GM10266 (cell line): ENCODE measurements at regions not wholly inside any gene's neighbourhood (a gene's known extent, or its start where the extent isn't known, plus 50 kb on each side); places are given as distances from the start of the nearest gene placed in this dataset.
"Not testable (repeated sequence)": the region's sequence is repeated elsewhere in the genome, so short reads cannot be mapped to it uniquely, and the experiment has no call there.

Source experiments
- DNase-seq: peaks from one replicate; pipeline ENCODE4 v3.0.0; 2012; ENCODE audit errors: extremely low spot score
- TF ChIP-seq, protein P1 (sequence below): IDR thresholded peaks from 2 replicates; pipeline ENCODE4 v1.5.1; 2012; ENCODE audit warnings: mild to moderate bottlenecking, low read depth; ENCODE audit not compliant: control insufficient read depth, insufficient read depth; ENCODE audit errors: missing control alignments

GRCh38 chr9:80775530-80775929 lies 913.8 kb downstream of the TLE1 start:
- TF ChIP-seq, protein P1, sequence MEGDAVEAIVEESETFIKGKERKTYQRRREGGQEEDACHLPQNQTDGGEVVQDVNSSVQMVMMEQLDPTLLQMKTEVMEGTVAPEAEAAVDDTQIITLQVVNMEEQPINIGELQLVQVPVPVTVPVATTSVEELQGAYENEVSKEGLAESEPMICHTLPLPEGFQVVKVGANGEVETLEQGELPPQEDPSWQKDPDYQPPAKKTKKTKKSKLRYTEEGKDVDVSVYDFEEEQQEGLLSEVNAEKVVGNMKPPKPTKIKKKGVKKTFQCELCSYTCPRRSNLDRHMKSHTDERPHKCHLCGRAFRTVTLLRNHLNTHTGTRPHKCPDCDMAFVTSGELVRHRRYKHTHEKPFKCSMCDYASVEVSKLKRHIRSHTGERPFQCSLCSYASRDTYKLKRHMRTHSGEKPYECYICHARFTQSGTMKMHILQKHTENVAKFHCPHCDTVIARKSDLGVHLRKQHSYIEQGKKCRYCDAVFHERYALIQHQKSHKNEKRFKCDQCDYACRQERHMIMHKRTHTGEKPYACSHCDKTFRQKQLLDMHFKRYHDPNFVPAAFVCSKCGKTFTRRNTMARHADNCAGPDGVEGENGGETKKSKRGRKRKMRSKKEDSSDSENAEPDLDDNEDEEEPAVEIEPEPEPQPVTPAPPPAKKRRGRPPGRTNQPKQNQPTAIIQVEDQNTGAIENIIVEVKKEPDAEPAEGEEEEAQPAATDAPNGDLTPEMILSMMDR, result no peak

DNA sequence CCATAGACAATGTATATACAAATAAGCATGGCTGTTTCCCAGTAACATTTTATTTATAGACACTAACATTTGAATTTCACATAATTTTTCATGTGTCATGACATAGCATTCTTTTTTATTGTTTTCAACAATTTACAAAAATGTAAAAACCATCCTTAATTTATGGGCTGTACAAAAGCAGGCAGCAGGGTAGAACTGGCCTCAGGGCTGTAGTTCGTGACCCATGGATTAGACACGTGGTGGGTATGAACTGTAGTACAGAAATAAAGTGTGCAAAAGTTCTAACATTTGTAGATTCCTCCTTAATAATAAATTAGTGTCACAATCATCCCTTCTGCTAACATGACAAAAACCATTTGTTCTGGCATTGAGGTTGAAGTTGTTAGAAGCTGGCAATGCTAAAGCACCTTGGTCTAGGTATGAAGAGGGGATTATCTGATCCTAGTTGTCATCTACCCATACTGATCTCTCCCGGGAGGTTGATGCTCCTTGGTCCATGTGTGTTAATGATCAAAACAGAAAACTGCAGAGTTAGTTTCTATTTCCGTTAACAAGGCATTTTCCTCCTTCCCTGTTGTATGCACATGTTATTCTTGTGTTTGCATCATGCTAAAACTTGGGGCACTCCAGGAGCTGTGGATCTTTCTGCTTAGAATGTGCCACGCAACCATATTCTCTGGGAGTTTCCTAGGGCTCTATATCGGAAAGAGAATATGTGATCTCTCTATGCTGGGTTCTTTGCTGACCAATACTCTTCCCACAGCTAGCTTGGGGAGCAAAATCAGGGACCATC lies 917.6 kb downstream of the TLE1 start:
- TF ChIP-seq, protein P1, result no peak
- no peak for DNase-seq

More at GRCh38 chr9:80775530-80775929, 913.8 kb downstream of the TLE1 start:
- no peak for DNase-seq

DNA sequence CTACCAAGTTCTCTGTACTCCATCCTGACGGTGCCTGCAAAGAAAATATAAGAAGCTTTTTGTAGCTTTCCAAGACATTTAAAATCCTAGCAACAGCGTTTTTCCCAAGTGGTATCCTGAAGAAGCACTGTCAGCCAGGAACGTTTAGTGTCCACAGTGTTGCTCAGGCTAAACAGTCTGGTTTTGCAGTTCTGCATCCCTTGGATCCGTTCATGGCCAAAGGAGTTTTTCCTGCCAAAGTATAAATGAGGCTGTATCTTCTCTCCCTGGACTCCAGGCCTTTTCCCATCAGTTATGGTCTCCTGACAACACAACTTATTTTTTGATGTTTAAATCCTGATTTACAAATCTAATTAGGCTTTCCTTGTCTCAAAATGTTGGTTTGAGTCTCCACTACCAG lies 925.8 kb downstream of the TLE1 start:
- DNase-seq, result no peak
- TF ChIP-seq, protein P1, result no peak

- TF ChIP-seq, protein P1, result no peak
- DNase-seq, result no peak
Observed at GRCh38 chr9:80755586-80755985, 933.8 kb downstream of the TLE1 start.

GRCh38 chr9:80747056-80747455 lies 942.3 kb downstream of the TLE1 start:
- DNase-seq, result not testable (repeated sequence)

DNA sequence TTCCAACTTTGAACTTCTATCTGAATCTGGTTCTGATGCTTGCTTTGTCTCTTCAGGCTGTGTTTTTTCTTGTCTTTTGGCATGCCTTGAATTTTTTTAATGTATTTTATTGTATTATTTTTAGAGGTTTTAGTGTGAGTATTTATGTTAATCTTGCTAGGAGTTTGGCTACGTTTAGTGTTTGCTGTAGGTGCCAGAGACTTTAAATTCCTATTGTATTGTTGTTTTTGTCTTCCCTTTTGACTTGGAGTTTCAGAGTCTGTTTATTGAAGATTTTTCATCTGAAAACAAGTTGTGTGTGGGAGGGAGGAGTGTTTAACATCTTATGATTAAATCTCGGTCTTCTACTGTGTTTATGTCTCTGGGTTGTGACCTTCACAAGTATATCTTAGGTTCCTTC lies 956.8 kb downstream of the TLE1 start:
- TF ChIP-seq, protein P1, result no peak
- no peak for DNase-seq

DNA sequence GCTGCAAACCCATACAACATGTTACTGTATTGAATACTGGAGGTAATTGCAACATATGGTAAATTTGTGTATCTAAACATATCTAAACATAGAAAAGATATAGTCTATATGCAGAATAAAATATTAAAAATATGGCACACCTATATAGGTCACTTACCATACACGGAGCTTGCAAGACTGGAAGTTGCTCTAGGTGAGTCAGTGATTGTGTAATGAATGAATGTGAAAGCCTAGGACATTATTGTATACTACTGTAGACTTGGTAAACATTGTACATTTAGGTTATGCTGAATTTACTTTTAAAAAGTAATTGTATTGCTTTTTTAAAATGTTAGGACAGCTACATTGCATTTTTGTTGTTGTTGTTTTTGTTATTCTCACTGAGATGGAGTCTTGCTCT lies 968.8 kb downstream of the TLE1 start:
- TF ChIP-seq, protein P1, result no peak
- no peak for DNase-seq

DNA sequence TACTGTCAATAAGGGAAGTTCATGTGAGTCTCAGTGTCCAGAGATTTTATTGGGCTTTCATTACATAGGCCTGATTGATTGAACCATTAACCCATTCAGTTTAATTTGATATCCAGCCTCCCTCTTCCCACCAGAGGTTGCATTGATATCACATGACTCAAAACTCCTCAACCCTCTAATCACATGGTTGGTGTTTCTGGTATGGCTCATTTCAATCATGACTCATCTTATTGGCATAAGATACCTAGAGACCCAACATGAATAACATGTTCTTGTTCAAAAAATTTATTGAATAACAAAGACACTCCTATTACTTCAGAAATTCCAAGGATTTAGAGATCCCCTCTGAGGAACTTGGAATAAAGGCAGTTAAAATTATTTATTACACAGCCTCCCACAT lies 982.2 kb downstream of the TLE1 start:
- TF ChIP-seq, protein P1, result no peak
- DNase-seq, result no peak
